ENCODE measurements at regions not wholly inside any gene's neighbourhood (a gene's known extent, or its start where the extent isn't known, plus 50 kb on each side); places are given as distances from the start of the nearest gene placed in this dataset.

DNA sequence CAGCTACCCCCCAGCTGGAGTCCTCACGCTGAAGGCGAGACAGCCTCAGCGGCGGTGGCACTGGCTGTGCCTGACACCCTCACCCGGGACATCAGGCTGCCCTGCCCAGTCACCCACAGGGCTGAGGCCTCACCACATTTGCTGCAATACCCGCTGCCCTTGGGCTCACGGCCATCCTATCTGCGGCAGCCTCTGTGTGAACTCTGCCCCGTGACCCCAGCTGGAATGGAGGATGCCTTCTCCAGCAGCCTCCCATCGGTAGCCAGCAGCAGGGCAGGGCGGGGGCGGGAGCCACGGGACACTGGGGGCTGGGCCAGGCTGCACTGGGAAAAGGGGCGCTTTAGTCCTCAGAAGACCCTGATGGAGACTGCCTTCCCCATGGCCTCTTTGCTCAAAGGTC is 112.4 kb upstream of the ZBTB40 start:
- dilution Hi-C loops (cut with MboI; ENCODE audit: extremely low pct_ligation_motif_present, low sequenced_read_pairs) = no loop called here
- POLR2A ChIA-PET = no interaction called here
- Histone ChIP-seq H2AFZ (ENCODE audit: low read depth, low read length) (no peak overlapping the region), H3K4me1 (ENCODE audit: control insufficient read depth, extremely low read depth, insufficient read depth, low read length) (no peaks in the 10 kb centered on the region), H3K4me3 (replicated peaks in 1 of 3; ENCODE audit: insufficient read depth in 1 of 3, low read depth in 1 of 3, low read length in 3 of 3) (no peak overlapping the region), H3K79me2 (ENCODE audit: control insufficient read depth, insufficient read depth, low read length) (no peaks in the 10 kb centered on the region), H4K20me1 (replicated peaks; ENCODE audit: control insufficient read depth, extremely low read depth, insufficient read depth, low read length) (no peaks in the 10 kb centered on the region), H3K36me3 (ENCODE audit: control insufficient read depth in 2 of 2, extremely low read depth in 1 of 2, insufficient read depth in 2 of 2, low read length in 2 of 2) (no peaks in the 10 kb centered on the region), H3K9me1 (replicated peaks; ENCODE audit: control insufficient read depth, extremely low read depth, insufficient read depth, low read length) (no peaks in the 10 kb centered on the region), H3K27me3 (ENCODE audit: control insufficient read depth in 2 of 2, insufficient read depth in 2 of 2, low read length in 2 of 2) (peaks cover 6 to 18% of the 10 kb centered on the region in 2 experiments), H3K4me2 (ENCODE audit: insufficient read depth, low read length) (no peak overlapping the region), H3K27ac (ENCODE audit: insufficient read depth, low read depth, low read length) (no peak overlapping the region), H3K9ac (replicated peaks; ENCODE audit: extremely low read depth, insufficient read depth, low read length) (no peak overlapping the region), H3K9me3 (replicated peaks; ENCODE audit: control insufficient read depth, insufficient read depth, low read length) (no peaks in the 10 kb centered on the region)
- no TSS peak for BruUV-seq (replicated peaks)
- TF ChIP-seq FOS (IDR thresholded peaks at IDR 0.05; ENCODE audit: borderline replicate concordance, insufficient read depth, low read length) (no peak), POLR2A (IDR thresholded peaks at IDR 0.05; ENCODE audit: low read depth, low read length) (no peak), MAX (IDR thresholded peaks at IDR 0.05; ENCODE audit: insufficient read depth, insufficient read length) (no peak), GATA2 (IDR thresholded peaks at IDR 0.05; ENCODE audit: insufficient read depth, insufficient read length, low read depth, low read length) (no peak), EZH2 (IDR thresholded peaks at IDR 0.05; ENCODE audit: borderline replicate concordance, low read depth, low read length, severe bottlenecking) (no peak), POLR2AphosphoS5 (IDR thresholded peaks at IDR 0.05; ENCODE audit: insufficient read depth, low read depth, low read length) (no peak), MYC (IDR thresholded peaks at IDR 0.05; ENCODE audit: low read depth, low read length) (no peak), JUN (IDR thresholded peaks at IDR 0.05; ENCODE audit: borderline replicate concordance, insufficient read depth, insufficient read length, low read depth) (no peak)
- TF ChIP-seq, protein P1, sequence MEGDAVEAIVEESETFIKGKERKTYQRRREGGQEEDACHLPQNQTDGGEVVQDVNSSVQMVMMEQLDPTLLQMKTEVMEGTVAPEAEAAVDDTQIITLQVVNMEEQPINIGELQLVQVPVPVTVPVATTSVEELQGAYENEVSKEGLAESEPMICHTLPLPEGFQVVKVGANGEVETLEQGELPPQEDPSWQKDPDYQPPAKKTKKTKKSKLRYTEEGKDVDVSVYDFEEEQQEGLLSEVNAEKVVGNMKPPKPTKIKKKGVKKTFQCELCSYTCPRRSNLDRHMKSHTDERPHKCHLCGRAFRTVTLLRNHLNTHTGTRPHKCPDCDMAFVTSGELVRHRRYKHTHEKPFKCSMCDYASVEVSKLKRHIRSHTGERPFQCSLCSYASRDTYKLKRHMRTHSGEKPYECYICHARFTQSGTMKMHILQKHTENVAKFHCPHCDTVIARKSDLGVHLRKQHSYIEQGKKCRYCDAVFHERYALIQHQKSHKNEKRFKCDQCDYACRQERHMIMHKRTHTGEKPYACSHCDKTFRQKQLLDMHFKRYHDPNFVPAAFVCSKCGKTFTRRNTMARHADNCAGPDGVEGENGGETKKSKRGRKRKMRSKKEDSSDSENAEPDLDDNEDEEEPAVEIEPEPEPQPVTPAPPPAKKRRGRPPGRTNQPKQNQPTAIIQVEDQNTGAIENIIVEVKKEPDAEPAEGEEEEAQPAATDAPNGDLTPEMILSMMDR (IDR thresholded peaks at IDR 0.05; ENCODE audit: extremely low read depth in 1 of 2, insufficient read depth in 1 of 2, low read depth in 1 of 2, low read length in 2 of 2) = no peak
- CTCF ChIA-PET = no interaction called here
- intact Hi-C loops (cut with micrococcal nuclease) = no loop called here
- FAIRE-seq = no peak
- no peak for DNase-seq (ENCODE audit: low read depth, low spot score)

Measured in endothelial cell of umbilical vein (primary cell).